ENCODE measurements at regions not wholly inside any gene's neighbourhood (a gene's known extent, or its start where the extent isn't known, plus 50 kb on each side); places are given as distances from the start of the nearest gene placed in this dataset.

- TF ChIP-seq EZH2 (optimal IDR thresholded peaks at IDR 0.05; ENCODE audit: low read depth, low read length): no peak
- TF ChIP-seq EZH2phosphoT487 (IDR thresholded peaks at IDR 0.05; ENCODE audit: low read length): no peak
- TF ChIP-seq CTCF (IDR thresholded peaks at IDR 0.05; ENCODE audit: low read length): no peak
These were observed 443.4 kb downstream of the BMP2 start for GRCh38 chr20:7210910-7211309.
